NCI-H1436 (cell line): ENCODE measurements at regions not wholly inside any gene's neighbourhood (a gene's known extent, or its start where the extent isn't known, plus 50 kb on each side); places are given as distances from the start of the nearest gene placed in this dataset.
"Not testable (repeated sequence)": the region's sequence is repeated elsewhere in the genome, so short reads cannot be mapped to it uniquely, and the experiment has no call there.

Experiments
- DNase-seq: peaks from one replicate; lab custom pipeline; 2025; lab: John Stamatoyannopoulos, UW

GRCh38 chr14:41549821-41550607, 56.7 kb upstream of the LRFN5 start:
- DNase-seq: no peak

- DNase-seq: no peak
Observed at GRCh38 chr14:41549282-41549681, 57.4 kb upstream of the LRFN5 start.

GRCh38 chr14:41548666-41549065, 58.0 kb upstream of the LRFN5 start:
- DNase-seq: no peak

GRCh38 chr14:41541333-41541732, 65.3 kb upstream of the LRFN5 start:
- DNase-seq: no peak

- DNase-seq: no peak
Observed at GRCh38 chr14:41532255-41532654, 74.4 kb upstream of the LRFN5 start.

GRCh38 chr14:41521891-41522290, 84.8 kb upstream of the LRFN5 start:
- no peak for DNase-seq

GRCh38 chr14:41518030-41518429, 88.6 kb upstream of the LRFN5 start:
- DNase-seq: not testable (repeated sequence)

- DNase-seq: no peak
Observed at GRCh38 chr14:41506552-41506951, 100.1 kb upstream of the LRFN5 start.

GRCh38 chr14:41505491-41505890, 101.2 kb upstream of the LRFN5 start:
- DNase-seq: no peak

- DNase-seq: no peak
Observed at GRCh38 chr14:41498959-41499358, 107.7 kb upstream of the LRFN5 start.

- DNase-seq: no peak
Observed at GRCh38 chr14:41490323-41490722, 116.4 kb upstream of the LRFN5 start.

GRCh38 chr14:41489315-41489972, 117.2 kb upstream of the LRFN5 start:
- no peak for DNase-seq

- DNase-seq: no peak
Observed at GRCh38 chr14:41488401-41488800, 118.3 kb upstream of the LRFN5 start.

- no peak for DNase-seq
Observed at GRCh38 chr14:41482861-41483260, 123.8 kb upstream of the LRFN5 start.

GRCh38 chr14:41476526-41476925, 130.2 kb upstream of the LRFN5 start:
- DNase-seq: no peak

- no peak for DNase-seq
Observed at GRCh38 chr14:41461380-41461779, 145.3 kb upstream of the LRFN5 start.

GRCh38 chr14:41457393-41457792, 149.3 kb upstream of the LRFN5 start:
- no peak for DNase-seq

- DNase-seq: no peak
Observed at GRCh38 chr14:41449066-41449465, 157.6 kb upstream of the LRFN5 start.

- no peak for DNase-seq
Observed at GRCh38 chr14:41446008-41446407, 160.7 kb upstream of the LRFN5 start.

GRCh38 chr14:41423503-41423902, 183.2 kb upstream of the LRFN5 start:
- no peak for DNase-seq

GRCh38 chr14:41421308-41421707, 185.4 kb upstream of the LRFN5 start:
- DNase-seq: not testable (repeated sequence)

- no peak for DNase-seq
Observed at GRCh38 chr14:41419709-41420108, 187.0 kb upstream of the LRFN5 start.

- DNase-seq: no peak
Observed at GRCh38 chr14:41418851-41419250, 187.8 kb upstream of the LRFN5 start.

GRCh38 chr14:41409806-41410205, 196.9 kb upstream of the LRFN5 start:
- DNase-seq: no peak
